ENCODE measurements at regions not wholly inside any gene's neighbourhood (a gene's known extent, or its start where the extent isn't known, plus 50 kb on each side); places are given as distances from the start of the nearest gene placed in this dataset.

- no peaks in the 10 kb centered on the region for H3K9me2 ChIP-seq (replicated peaks; ENCODE audit: insufficient read depth, low read length)
- no peaks in the 10 kb centered on the region for H3K4me1 ChIP-seq (ENCODE audit: low read length)
- no peaks in the 10 kb centered on the region for H3K9me3 ChIP-seq (replicated peaks; ENCODE audit: insufficient read depth, low read length)
- peaks cover 96% of the 10 kb centered on the region for H3K79me2 ChIP-seq (ENCODE audit: low read length)
- DNase-seq, result no peak
- H3K27ac ChIP-seq (ENCODE audit: low read length), result no peak overlapping the region
- H3K27me3 ChIP-seq (replicated peaks; ENCODE audit: insufficient read depth, low read length), result no peaks in the 10 kb centered on the region
- no peaks in the 10 kb centered on the region for H3K36me3 ChIP-seq (replicated peaks; ENCODE audit: insufficient read depth, low read length)
- no peak overlapping the region for H3K4me3 ChIP-seq (ENCODE audit: low read length)
- no peaks in the 10 kb centered on the region for H3F3A ChIP-seq (ENCODE audit: insufficient read depth, low read length)
- no peak overlapping the region for H3K4me2 ChIP-seq (ENCODE audit: low read depth, low read length)
- H2AFZ ChIP-seq (ENCODE audit: low read length), result no peak overlapping the region
- H3K9ac ChIP-seq (ENCODE audit: low read length), result no peak overlapping the region
- H4K20me1 ChIP-seq (ENCODE audit: insufficient read depth, low read length), result peaks cover 21% of the 10 kb centered on the region
- TF ChIP-seq EZH2phosphoT487 (IDR thresholded peaks at IDR 0.05; ENCODE audit: low read length) (no peak), EZH2 (optimal IDR thresholded peaks at IDR 0.05; ENCODE audit: low read depth, low read length) (no peak), CTCF (IDR thresholded peaks at IDR 0.05; ENCODE audit: low read length) (no peak)
Measured at GRCh38 chr7:131012477-131013031, 278.5 kb upstream of the KLF14 start.

- Histone ChIP-seq H3K9me3 (replicated peaks; ENCODE audit: insufficient read depth, low read length) (no peaks in the 10 kb centered on the region), H3K4me3 (ENCODE audit: low read length) (no peak overlapping the region), H3K36me3 (replicated peaks; ENCODE audit: insufficient read depth, low read length) (no peaks in the 10 kb centered on the region), H3K9ac (ENCODE audit: low read length) (no peak overlapping the region), H2AFZ (ENCODE audit: low read length) (no peak overlapping the region), H3K79me2 (ENCODE audit: low read length) (peaks cover 96% of the 10 kb centered on the region), H3K27ac (ENCODE audit: low read length) (no peak overlapping the region), H3K4me1 (ENCODE audit: low read length) (no peaks in the 10 kb centered on the region), H3F3A (ENCODE audit: insufficient read depth, low read length) (no peaks in the 10 kb centered on the region), H4K20me1 (ENCODE audit: insufficient read depth, low read length) (peaks cover 21% of the 10 kb centered on the region), H3K4me2 (ENCODE audit: low read depth, low read length) (no peak overlapping the region), H3K9me2 (replicated peaks; ENCODE audit: insufficient read depth, low read length) (no peaks in the 10 kb centered on the region), H3K27me3 (replicated peaks; ENCODE audit: insufficient read depth, low read length) (no peaks in the 10 kb centered on the region)
- DNase-seq, result no peak
- no peak for TF ChIP-seq EZH2phosphoT487 (IDR thresholded peaks at IDR 0.05; ENCODE audit: low read length)
- no peak for TF ChIP-seq EZH2 (optimal IDR thresholded peaks at IDR 0.05; ENCODE audit: low read depth, low read length)
- no peak for TF ChIP-seq CTCF (IDR thresholded peaks at IDR 0.05; ENCODE audit: low read length)
Measured at GRCh38 chr7:131013716-131014115, 279.7 kb upstream of the KLF14 start.

GRCh38 chr7:131014906-131015656, 281.1 kb upstream of the KLF14 start:
- H3K36me3 ChIP-seq (replicated peaks; ENCODE audit: insufficient read depth, low read length), result no peaks in the 10 kb centered on the region
- no peaks in the 10 kb centered on the region for H3F3A ChIP-seq (ENCODE audit: insufficient read depth, low read length)
- no peak overlapping the region for H3K4me2 ChIP-seq (ENCODE audit: low read depth, low read length)
- no peak for DNase-seq
- H3K4me3 ChIP-seq (ENCODE audit: low read length), result no peak overlapping the region
- TF ChIP-seq EZH2 (optimal IDR thresholded peaks at IDR 0.05; ENCODE audit: low read depth, low read length), result no peak
- no peak for TF ChIP-seq CTCF (IDR thresholded peaks at IDR 0.05; ENCODE audit: low read length)
- TF ChIP-seq EZH2phosphoT487 (IDR thresholded peaks at IDR 0.05; ENCODE audit: low read length), result no peak
- no peak overlapping the region for H3K9ac ChIP-seq (ENCODE audit: low read length)
- H3K27ac ChIP-seq (ENCODE audit: low read length), result no peak overlapping the region
- H3K4me1 ChIP-seq (ENCODE audit: low read length), result no peaks in the 10 kb centered on the region
- no peaks in the 10 kb centered on the region for H3K9me3 ChIP-seq (replicated peaks; ENCODE audit: insufficient read depth, low read length)
- H4K20me1 ChIP-seq (ENCODE audit: insufficient read depth, low read length), result peaks cover 17% of the 10 kb centered on the region
- no peak overlapping the region for H2AFZ ChIP-seq (ENCODE audit: low read length)
- H3K79me2 ChIP-seq (ENCODE audit: low read length), result peaks cover 94% of the 10 kb centered on the region
- H3K9me2 ChIP-seq (replicated peaks; ENCODE audit: insufficient read depth, low read length), result no peaks in the 10 kb centered on the region
- H3K27me3 ChIP-seq (replicated peaks; ENCODE audit: insufficient read depth, low read length), result no peaks in the 10 kb centered on the region
